ENCODE measurements at regions not wholly inside any gene's neighbourhood (a gene's known extent, or its start where the extent isn't known, plus 50 kb on each side); places are given as distances from the start of the nearest gene placed in this dataset.

- peak; percentile 93 for DNase-seq
- no peak overlapping the region for H2AFZ ChIP-seq (ENCODE audit: low read length)
- H3K4me1 ChIP-seq (ENCODE audit: low read length) = peaks cover 27% of the 10 kb centered on the region
- H3K36me3 ChIP-seq (ENCODE audit: insufficient read depth, low read length) = no peaks in the 10 kb centered on the region
- no peaks in the 10 kb centered on the region for H3K9me3 ChIP-seq (ENCODE audit: low read length)
- no peaks in the 10 kb centered on the region for H3K27me3 ChIP-seq (ENCODE audit: low read length)
- H3K9me2 ChIP-seq (replicated peaks; ENCODE audit: insufficient read depth, low read length) = no peaks in the 10 kb centered on the region
- H3K4me2 ChIP-seq (ENCODE audit: low read depth, low read length, poor library complexity, severe bottlenecking) = peak overlapping the region; percentile 63
- no peaks in the 10 kb centered on the region for H3K79me2 ChIP-seq (ENCODE audit: low read length)
- peak overlapping the region; percentile 51; the same call in 1 of the 2 replicates for H3K4me3 ChIP-seq (ENCODE audit: low read length)
- H3K27ac ChIP-seq (ENCODE audit: low read length) = no peak overlapping the region
- H4K20me1 ChIP-seq (ENCODE audit: insufficient read depth, low read depth, low read length) = 0 out of 2 replicates have a peak, but pooled peaks cover 4% of the 10 kb centered on the region
- peak overlapping the region; percentile 67 for H3K9ac ChIP-seq (ENCODE audit: low read length)
These were observed 177.6 kb downstream of the IGLL1 start for GRCh38 chr22:23402275-23403151.

- Histone ChIP-seq H2AFZ (ENCODE audit: low read length) (no peak overlapping the region), H4K20me1 (ENCODE audit: insufficient read depth, low read depth, low read length) (0 out of 2 replicates have a peak, but pooled peaks cover 7% of the 10 kb centered on the region), H3K27ac (ENCODE audit: low read length) (no peak overlapping the region), H3K9ac (ENCODE audit: low read length) (no peak overlapping the region), H3K9me2 (replicated peaks; ENCODE audit: insufficient read depth, low read length) (no peaks in the 10 kb centered on the region), H3K79me2 (ENCODE audit: low read length) (no peaks in the 10 kb centered on the region), H3K27me3 (ENCODE audit: low read length) (no peaks in the 10 kb centered on the region), H3K4me1 (ENCODE audit: low read length) (peaks cover 20% of the 10 kb centered on the region), H3K36me3 (ENCODE audit: insufficient read depth, low read length) (no peaks in the 10 kb centered on the region), H3K4me2 (ENCODE audit: low read depth, low read length, poor library complexity, severe bottlenecking) (peak overlapping the region; percentile 49), H3K9me3 (ENCODE audit: low read length) (no peaks in the 10 kb centered on the region), H3K4me3 (ENCODE audit: low read length) (peak overlapping the region; percentile 12; the same call in 1 of the 2 replicates)
- no peak for DNase-seq
These were observed 178.2 kb downstream of the IGLL1 start for GRCh38 chr22:23401910-23402274.

- Histone ChIP-seq H3K9ac (ENCODE audit: low read length) (no peak overlapping the region), H3K9me3 (ENCODE audit: low read length) (no peaks in the 10 kb centered on the region), H2AFZ (ENCODE audit: low read length) (no peak overlapping the region), H3K4me2 (ENCODE audit: low read depth, low read length, poor library complexity, severe bottlenecking) (no peak overlapping the region), H3K4me1 (ENCODE audit: low read length) (peaks cover 21% of the 10 kb centered on the region), H3K27me3 (ENCODE audit: low read length) (no peaks in the 10 kb centered on the region), H3K4me3 (ENCODE audit: low read length) (no peak overlapping the region), H3K36me3 (ENCODE audit: insufficient read depth, low read length) (no peaks in the 10 kb centered on the region), H3K9me2 (replicated peaks; ENCODE audit: insufficient read depth, low read length) (no peaks in the 10 kb centered on the region), H3K79me2 (ENCODE audit: low read length) (no peaks in the 10 kb centered on the region), H3K27ac (ENCODE audit: low read length) (no peak overlapping the region), H4K20me1 (ENCODE audit: insufficient read depth, low read depth, low read length) (0 out of 2 replicates have a peak, but pooled peaks cover 7% of the 10 kb centered on the region)
- DNase-seq = no peak
These were observed 178.8 kb downstream of the IGLL1 start for GRCh38 chr22:23401111-23401909.

- H3K4me2 ChIP-seq (ENCODE audit: low read depth, low read length, poor library complexity, severe bottlenecking) = no peak overlapping the region
- H3K27ac ChIP-seq (ENCODE audit: low read length) = no peak overlapping the region
- H3K79me2 ChIP-seq (ENCODE audit: low read length) = no peaks in the 10 kb centered on the region
- DNase-seq = no peak
- no peak overlapping the region for H3K9ac ChIP-seq (ENCODE audit: low read length)
- H2AFZ ChIP-seq (ENCODE audit: low read length) = no peak overlapping the region
- no peaks in the 10 kb centered on the region for H3K9me3 ChIP-seq (ENCODE audit: low read length)
- 0 out of 2 replicates have a peak, but pooled peaks cover 7% of the 10 kb centered on the region for H4K20me1 ChIP-seq (ENCODE audit: insufficient read depth, low read depth, low read length)
- H3K36me3 ChIP-seq (ENCODE audit: insufficient read depth, low read length) = no peaks in the 10 kb centered on the region
- no peaks in the 10 kb centered on the region for H3K27me3 ChIP-seq (ENCODE audit: low read length)
- no peaks in the 10 kb centered on the region for H3K9me2 ChIP-seq (replicated peaks; ENCODE audit: insufficient read depth, low read length)
- no peak overlapping the region for H3K4me3 ChIP-seq (ENCODE audit: low read length)
- peaks cover 30% of the 10 kb centered on the region for H3K4me1 ChIP-seq (ENCODE audit: low read length)
These were observed 179.7 kb downstream of the IGLL1 start for GRCh38 chr22:23400286-23400981.

DNA sequence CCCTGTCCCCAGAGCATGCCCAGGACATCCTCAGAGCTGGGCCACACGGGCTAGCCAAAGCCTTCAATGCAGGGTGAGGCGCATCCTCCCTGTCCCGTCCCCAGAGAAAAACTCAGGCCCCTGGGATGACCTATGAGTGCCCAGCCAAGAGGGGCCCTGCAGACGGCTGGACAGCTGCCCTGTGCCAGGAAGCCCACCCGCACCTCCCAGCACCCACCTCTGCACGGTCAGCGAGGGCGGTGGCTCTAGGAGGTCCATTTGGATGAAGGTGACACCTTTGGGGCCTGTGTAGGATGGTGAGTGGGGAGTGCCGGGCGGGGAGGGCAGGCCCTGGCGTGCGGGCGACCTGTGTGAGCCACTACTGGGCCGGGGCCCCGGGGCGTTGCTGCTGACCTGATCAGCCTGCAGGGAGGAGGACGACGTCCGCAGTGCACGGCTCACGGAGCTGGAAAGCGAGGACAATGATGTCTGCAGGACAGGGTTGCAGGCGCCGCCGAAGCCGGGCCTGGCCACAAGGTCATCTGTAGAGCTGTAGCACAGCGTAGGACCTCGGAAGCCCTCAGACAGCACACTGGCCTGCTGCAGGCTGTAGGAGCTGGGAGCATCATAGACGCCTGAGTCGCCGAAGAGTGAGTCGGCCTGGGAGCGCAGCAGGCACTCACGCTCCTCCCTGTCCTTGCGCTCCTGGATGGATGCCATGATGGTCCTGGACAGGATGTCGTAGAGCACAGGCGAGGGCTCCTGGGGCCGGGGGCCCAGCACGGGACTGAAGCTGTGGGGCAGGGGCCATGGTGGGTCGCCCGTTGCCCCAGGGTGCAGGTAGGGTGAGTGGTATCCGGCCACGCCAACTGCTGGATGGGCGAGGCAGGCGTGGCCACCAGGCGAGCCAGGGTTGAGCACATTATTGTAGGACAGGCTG lies 180.5 kb downstream of the IGLL1 start:
- Histone ChIP-seq H3K4me3 (ENCODE audit: low read length) (no peak overlapping the region), H3K9ac (ENCODE audit: low read length) (no peak overlapping the region), H3K4me2 (ENCODE audit: low read depth, low read length, poor library complexity, severe bottlenecking) (no peak overlapping the region), H3K9me3 (ENCODE audit: low read length) (no peaks in the 10 kb centered on the region), H2AFZ (ENCODE audit: low read length) (no peak overlapping the region), H4K20me1 (ENCODE audit: insufficient read depth, low read depth, low read length) (0 out of 2 replicates have a peak, but pooled peaks cover 7% of the 10 kb centered on the region), H3K27ac (ENCODE audit: low read length) (no peak overlapping the region), H3K27me3 (ENCODE audit: low read length) (no peaks in the 10 kb centered on the region), H3K36me3 (ENCODE audit: insufficient read depth, low read length) (no peaks in the 10 kb centered on the region), H3K4me1 (ENCODE audit: low read length) (peaks cover 38% of the 10 kb centered on the region), H3K9me2 (replicated peaks; ENCODE audit: insufficient read depth, low read length) (no peaks in the 10 kb centered on the region), H3K79me2 (ENCODE audit: low read length) (no peaks in the 10 kb centered on the region)
- no peak for DNase-seq

DNA sequence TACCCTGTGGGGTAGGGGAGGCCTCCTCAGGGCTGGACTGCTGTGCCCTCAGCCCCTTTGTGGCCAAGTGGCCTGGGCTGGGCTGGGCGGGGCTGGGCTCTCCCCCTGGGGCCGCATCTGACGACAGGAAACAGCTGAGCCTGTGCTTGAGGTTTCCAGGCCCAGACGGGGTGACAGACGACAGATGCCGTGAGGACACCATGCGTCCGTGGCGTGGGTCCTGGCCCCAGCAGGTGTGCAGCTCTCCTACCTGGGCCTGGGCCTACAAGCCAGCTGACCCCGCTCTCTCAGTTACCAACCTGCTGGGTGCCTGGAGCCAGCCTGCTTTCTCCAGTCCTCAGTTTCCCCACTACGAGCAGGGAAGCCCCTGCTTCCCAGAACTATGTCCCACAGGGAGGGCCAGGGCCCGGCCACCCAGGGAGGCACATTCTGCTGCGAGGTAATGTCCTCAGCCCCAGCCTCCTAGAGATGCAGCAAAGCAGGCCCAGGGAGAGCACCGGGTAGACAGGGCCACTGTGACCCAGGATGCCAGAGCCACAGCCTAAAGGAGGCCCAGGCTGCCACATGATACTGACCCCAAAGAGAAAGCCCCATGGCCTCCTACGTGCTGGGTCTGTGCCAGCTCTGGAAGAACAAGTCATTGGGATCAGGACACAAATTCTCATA lies 181.3 kb downstream of the IGLL1 start:
- H3K27me3 ChIP-seq (ENCODE audit: low read length) = no peaks in the 10 kb centered on the region
- no peak overlapping the region for H3K27ac ChIP-seq (ENCODE audit: low read length)
- no peak overlapping the region; the same call in 1 of the 2 replicates for H3K9ac ChIP-seq (ENCODE audit: low read length)

More for the DNA sequence above, 181.3 kb downstream of the IGLL1 start:
- Histone ChIP-seq H3K9me2 (replicated peaks; ENCODE audit: insufficient read depth, low read length) (no peaks in the 10 kb centered on the region), H3K4me2 (ENCODE audit: low read depth, low read length, poor library complexity, severe bottlenecking) (no peak overlapping the region), H3K4me1 (ENCODE audit: low read length) (peaks cover 46% of the 10 kb centered on the region), H4K20me1 (ENCODE audit: insufficient read depth, low read depth, low read length) (0 out of 2 replicates have a peak, but pooled peaks cover 7% of the 10 kb centered on the region), H2AFZ (ENCODE audit: low read length) (no peak overlapping the region), H3K36me3 (ENCODE audit: insufficient read depth, low read length) (no peaks in the 10 kb centered on the region), H3K79me2 (ENCODE audit: low read length) (no peaks in the 10 kb centered on the region), H3K4me3 (ENCODE audit: low read length) (no peak overlapping the region), H3K9me3 (ENCODE audit: low read length) (no peaks in the 10 kb centered on the region)
- peak; percentile 49 for DNase-seq
